HG02943 (cell line): ENCODE measurements at regions not wholly inside any gene's neighbourhood (a gene's known extent, or its start where the extent isn't known, plus 50 kb on each side); places are given as distances from the start of the nearest gene placed in this dataset.

Experiments used
- ATAC-seq: cut with Tn5 transposase; IDR thresholded peaks from one replicate; pipeline ENCODE4 v1.9.1; 2021; ENCODE audit warnings: mild to moderate bottlenecking, low read depth, moderate library complexity; ENCODE audit not compliant: unreplicated experiment

DNA sequence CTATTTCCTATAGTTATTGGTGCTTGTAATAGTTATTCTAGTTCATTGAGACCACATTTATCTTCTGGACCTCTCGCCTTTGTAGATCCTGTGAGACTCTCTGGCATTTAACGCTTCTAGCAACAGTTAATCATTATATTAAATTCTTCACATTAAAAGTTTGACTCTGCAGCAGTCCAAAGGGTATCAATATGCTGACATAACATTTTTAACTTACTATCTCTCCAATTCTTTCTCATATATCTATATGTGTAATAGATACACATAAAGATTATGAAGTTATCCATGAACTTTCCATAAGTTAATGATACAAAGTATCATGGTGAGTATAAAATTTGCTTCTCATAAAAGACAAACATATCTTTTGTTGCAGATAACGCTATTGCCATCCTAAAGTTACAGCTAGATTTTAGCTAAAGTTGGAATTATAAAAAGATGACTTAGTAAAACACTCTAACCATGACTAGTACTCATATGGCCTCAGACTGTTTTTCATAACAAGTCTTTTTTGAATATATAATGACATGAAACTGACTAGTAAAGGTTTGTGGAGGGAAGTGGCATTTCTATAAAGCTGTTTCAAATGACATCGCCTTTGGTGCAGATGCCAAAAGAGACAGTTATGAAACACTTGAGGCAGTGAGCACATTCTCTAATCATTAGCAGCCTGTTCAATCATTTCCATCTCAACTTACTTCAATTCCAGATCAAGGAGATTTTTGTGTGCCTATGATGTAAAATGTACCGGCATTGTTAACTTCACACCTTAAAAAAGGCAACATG is 379.3 kb upstream of the CBLB start:
- ATAC-seq = peak; percentile 86

DNA sequence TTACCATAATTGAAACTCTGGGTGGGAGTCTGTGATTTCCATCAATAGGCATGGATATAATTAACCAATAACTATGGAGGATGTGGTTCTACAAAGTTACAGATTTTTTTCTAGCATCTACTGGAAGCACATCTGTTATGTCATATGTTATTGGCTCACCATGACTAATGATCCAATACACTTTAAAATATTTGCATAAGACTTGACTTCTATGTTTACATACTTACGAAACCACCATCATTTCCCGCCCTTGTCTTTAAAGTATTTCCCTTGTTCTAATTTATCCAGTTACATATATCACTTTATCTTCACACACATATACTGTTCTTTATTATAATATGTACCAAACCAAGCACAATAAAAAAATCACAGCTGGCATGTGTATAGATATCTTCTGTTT is 380.3 kb upstream of the CBLB start:
- no peak for ATAC-seq

- ATAC-seq = no peak
Measured at GRCh38 chr3:106249981-106250380, 381.2 kb upstream of the CBLB start.

GRCh38 chr3:106251160-106251892 is 382.5 kb upstream of the CBLB start:
- no peak for ATAC-seq

GRCh38 chr3:106255870-106256248 is 387.0 kb upstream of the CBLB start:
- peak; percentile 94 for ATAC-seq

DNA sequence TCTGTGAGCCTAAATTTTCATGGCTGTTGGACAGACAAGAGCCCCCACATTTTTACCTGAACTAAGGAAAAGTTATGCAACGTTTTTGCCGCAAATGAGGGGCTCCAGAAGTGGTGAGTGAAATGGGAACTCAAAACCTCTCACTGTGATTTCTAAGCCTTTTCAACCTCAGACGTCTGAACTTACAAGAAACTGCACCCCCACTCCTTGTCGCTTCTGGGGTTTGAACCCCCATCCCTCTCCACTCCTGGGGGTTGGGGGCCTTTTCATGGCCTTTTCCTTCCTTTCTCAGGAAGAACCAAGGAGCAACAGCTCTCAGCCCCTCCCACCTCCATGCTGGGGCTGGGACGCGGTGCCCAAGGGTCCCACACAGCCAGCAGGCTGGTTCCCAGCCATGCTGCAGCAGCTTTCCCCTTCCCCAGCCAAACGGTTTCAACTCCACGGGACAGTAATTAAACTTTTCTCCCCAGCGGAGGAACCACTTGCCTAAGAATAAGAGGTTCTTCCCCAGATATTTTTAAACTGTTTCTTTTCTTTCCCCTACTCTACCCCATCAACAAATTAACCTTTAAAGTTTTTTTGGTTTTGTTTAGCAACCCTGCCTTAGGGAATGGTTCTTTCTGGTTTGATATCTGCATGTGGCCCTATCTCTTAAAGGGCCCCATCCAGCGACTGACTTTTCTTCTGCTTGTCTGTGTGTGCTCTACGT is 387.6 kb upstream of the CBLB start:
- peak; percentile 27 for ATAC-seq

- no peak for ATAC-seq
Measured at GRCh38 chr3:106257172-106257571, 388.4 kb upstream of the CBLB start.

DNA sequence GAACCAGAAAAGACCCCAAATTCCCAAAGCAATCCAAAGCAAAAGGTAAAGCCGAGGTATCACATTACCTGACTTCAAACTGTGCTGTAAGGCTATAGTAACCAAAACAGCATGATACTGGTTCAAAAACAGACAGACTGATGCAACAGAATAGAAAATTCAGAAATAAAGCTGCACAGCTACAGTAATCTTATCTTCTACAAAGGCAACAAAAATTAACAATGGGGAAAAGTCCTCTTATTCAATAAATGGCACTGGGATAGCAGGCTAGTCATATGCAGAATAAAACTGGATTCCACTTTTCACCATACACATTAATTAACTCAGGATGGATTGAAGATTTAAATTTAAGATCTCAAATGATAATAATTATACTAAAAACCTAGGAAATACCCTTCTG is 392.6 kb upstream of the CBLB start:
- no peak for ATAC-seq

GRCh38 chr3:106261915-106262683 is 393.3 kb upstream of the CBLB start:
- no peak for ATAC-seq

GRCh38 chr3:106263011-106263410 is 394.2 kb upstream of the CBLB start:
- ATAC-seq = no peak

- ATAC-seq = no peak
Measured at GRCh38 chr3:106263546-106263945, 394.7 kb upstream of the CBLB start.

DNA sequence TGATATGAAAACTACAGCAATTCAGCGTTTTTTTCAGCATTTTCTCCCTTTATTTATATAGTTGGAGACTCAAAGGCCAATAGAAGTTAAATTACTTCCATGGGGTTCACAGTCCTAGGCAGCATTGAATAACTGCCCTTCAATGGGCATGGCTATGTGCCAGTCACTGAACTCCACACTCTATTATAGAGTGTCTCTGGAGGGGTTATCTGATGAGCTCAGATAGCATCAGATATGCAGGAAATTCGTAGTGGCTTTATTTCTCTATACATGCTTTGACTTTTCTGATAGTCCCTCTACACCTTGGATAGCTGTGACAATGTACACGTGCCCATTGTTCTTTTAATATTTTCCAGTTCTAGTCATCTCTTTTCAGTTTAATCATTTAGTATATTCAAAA is 396.9 kb upstream of the CBLB start:
- no peak for ATAC-seq

GRCh38 chr3:106268696-106269095 is 399.9 kb upstream of the CBLB start:
- no peak for ATAC-seq

DNA sequence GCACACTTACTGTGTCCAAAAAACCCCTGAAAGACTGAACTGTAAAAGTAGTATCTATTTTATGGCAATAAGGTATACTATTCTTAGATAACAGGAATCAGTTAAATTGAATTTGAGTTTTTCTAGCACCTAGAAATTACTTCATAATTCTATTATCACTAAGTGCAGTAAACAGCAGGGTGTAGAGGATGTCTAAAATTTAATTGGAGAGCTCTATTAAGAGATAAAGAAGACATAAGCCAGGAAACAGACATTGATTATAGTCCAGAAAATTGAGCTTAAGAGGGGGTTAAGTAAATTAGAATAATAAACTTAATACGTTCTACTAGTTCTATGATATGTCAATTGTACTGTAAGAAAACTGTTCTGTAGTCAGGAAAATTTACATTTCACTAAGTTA is 403.5 kb upstream of the CBLB start:
- no peak for ATAC-seq

DNA sequence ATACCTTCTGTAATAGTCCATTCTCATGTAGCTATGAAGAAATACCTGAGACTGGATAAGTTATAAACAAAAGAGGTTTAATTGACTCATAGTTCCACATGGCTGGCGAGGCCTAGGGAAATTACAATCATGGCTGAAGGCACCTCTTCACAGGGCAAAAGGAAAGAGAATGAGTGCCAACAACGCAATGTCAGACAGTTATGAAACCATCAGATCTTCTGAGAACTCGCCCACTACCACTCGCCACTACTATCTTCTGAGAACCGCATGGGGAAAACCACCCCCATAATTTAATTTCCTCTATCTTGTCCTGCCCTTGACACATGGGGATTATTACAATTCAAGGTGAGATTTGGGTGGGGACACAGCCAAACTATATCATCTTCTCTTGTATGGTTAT is 406.8 kb upstream of the CBLB start:
- no peak for ATAC-seq

GRCh38 chr3:106276151-106276550 is 407.3 kb upstream of the CBLB start:
- no peak for ATAC-seq

DNA sequence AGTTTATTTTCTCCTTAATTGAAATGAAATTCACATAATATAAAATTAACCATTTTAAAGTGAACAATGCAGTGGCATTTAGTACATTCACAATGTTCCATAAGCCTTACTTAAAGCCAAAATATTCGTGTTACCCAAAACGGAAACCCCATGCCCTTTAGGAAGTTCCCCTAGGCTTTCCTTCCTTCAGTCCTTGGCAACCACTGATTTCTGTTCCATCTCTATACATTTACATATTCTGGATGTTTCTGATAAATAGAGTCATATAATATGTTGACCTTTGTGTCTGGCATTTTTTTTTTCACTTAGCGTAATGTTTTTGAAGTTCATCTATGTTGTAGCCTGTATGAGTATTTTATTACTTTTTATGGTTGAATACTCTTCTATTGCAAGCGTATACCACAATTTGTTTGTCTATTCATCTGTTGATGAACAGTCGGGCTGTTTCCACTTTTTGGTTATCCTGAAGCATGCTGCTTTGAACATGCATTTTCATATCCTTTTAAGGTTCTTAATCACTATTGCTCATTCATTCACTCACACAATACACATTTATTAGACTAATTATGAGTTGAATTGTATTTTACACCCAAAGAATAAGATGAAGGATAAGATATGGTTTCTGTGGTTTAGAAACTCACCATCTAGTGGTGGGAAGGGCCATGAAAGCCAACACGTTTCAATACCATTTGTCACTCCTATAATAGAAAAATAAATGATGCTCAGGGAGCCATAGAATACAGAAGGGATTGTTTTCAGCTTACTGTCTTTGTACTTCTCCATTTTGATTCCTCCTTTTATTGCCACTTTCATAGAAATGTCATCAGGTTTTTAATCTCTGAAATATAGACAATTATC is 408.2 kb upstream of the CBLB start:
- no peak for ATAC-seq

GRCh38 chr3:106277731-106278130 is 408.9 kb upstream of the CBLB start:
- ATAC-seq = no peak

GRCh38 chr3:106281221-106281620 is 412.4 kb upstream of the CBLB start:
- ATAC-seq = no peak

DNA sequence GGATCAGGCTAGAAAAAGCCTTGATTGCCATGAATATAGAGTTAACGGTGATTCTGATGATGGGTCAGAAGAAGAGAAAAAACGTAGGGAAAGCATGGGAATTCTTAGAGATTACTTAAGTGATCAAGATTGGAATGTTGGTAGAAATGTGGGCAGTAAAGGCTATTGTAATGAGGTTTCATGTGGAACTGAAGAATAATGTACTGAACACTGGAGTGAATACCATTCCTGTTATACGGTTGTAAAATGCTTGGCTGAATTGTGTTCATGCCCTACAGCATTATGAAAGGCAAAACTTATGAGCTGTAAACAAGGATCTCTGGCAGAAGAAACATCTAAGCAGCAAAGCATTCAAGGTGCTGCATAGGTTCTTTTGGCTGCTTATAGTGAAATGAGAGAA is 414.1 kb upstream of the CBLB start:
- no peak for ATAC-seq
